ENCODE measurements at regions not wholly inside any gene's neighbourhood (a gene's known extent, or its start where the extent isn't known, plus 50 kb on each side); places are given as distances from the start of the nearest gene placed in this dataset.

DNA sequence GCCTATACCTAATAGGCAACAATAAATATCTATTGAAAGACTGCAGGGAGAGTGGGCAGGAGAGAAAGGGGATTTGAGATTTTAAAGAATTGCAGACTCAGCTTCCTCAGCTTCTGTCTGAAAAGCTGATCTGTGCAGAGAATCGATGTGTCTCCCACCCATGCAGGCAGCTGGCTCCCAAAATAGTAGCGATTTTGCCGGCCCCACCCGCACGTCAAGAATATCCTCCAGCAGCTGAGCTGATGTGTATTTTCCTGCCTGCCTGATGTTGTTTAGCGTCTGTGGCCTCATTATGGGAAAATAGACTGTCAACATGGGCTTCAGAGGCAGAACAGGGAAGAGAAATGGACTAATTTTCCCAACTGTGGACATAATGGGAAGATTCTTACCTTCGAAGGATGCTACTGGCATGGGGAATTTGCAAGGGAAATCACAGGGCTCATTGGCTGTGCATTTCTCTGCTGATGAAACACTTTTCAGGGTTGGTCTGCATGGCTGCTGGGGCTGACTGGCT lies 699.8 kb downstream of the PTPRU start:
- no peak overlapping the region for H3K27ac Mint-ChIP-seq (ENCODE audit: unreplicated experiment)
- no peak overlapping the region for H3K4me3 Mint-ChIP-seq (ENCODE audit: unreplicated experiment)
- H3K27me3 Mint-ChIP-seq (ENCODE audit: low read depth, unreplicated experiment), result peaks cover 17% of the 10 kb centered on the region
- no peak overlapping the region for H2AFZ ChIP-seq (ENCODE audit: low read depth, low read length)
- H3K9me3 Mint-ChIP-seq (ENCODE audit: unreplicated experiment), result peaks cover 4% of the 10 kb centered on the region
- FAIRE-seq, result no peak
- no peaks in the 10 kb centered on the region for H4K20me1 ChIP-seq (ENCODE audit: insufficient read depth, low read length)
- no peaks in the 10 kb centered on the region for H3K36me3 Mint-ChIP-seq (ENCODE audit: low read depth, unreplicated experiment)
- no peak overlapping the region for H3K27ac ChIP-seq (ENCODE audit: low read depth, low read length)
- DNase-seq (ENCODE audit: low read depth), result no peak
- H3K27me3 ChIP-seq (ENCODE audit: insufficient read depth, low read length), result peaks cover 4% of the 10 kb centered on the region
- no peak overlapping the region for H3K9ac ChIP-seq (ENCODE audit: low read length)
- no peak overlapping the region for H3K4me2 ChIP-seq (ENCODE audit: low read length)
- no peak for TF ChIP-seq EZH2 (IDR thresholded peaks at IDR 0.05; ENCODE audit: insufficient read depth, low read length)
- TF ChIP-seq, protein P1, sequence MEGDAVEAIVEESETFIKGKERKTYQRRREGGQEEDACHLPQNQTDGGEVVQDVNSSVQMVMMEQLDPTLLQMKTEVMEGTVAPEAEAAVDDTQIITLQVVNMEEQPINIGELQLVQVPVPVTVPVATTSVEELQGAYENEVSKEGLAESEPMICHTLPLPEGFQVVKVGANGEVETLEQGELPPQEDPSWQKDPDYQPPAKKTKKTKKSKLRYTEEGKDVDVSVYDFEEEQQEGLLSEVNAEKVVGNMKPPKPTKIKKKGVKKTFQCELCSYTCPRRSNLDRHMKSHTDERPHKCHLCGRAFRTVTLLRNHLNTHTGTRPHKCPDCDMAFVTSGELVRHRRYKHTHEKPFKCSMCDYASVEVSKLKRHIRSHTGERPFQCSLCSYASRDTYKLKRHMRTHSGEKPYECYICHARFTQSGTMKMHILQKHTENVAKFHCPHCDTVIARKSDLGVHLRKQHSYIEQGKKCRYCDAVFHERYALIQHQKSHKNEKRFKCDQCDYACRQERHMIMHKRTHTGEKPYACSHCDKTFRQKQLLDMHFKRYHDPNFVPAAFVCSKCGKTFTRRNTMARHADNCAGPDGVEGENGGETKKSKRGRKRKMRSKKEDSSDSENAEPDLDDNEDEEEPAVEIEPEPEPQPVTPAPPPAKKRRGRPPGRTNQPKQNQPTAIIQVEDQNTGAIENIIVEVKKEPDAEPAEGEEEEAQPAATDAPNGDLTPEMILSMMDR (IDR thresholded peaks at IDR 0.05; ENCODE audit: insufficient read depth, low read depth, low read length), result no peak
- no peaks in the 10 kb centered on the region for H3K9me3 ChIP-seq (ENCODE audit: insufficient read depth, low read depth, low read length)
- H3K79me2 ChIP-seq (ENCODE audit: insufficient read depth, low read length), result no peaks in the 10 kb centered on the region
- H3K4me3 ChIP-seq (ENCODE audit: insufficient read depth, low read depth, low read length), result no peak overlapping the region
- H3K4me1 Mint-ChIP-seq (ENCODE audit: low read depth, unreplicated experiment), result peaks cover 9% of the 10 kb centered on the region
- no peaks in the 10 kb centered on the region for H3K36me3 ChIP-seq (ENCODE audit: insufficient read depth, low read length)
- H3K4me1 ChIP-seq (ENCODE audit: insufficient read depth, low read length), result no peaks in the 10 kb centered on the region

GRCh38 chr1:29934255-29934772 lies 698.0 kb downstream of the PTPRU start:
- no peaks in the 10 kb centered on the region for H3K36me3 ChIP-seq (ENCODE audit: insufficient read depth, low read length)
- no peaks in the 10 kb centered on the region for H3K9me3 ChIP-seq (ENCODE audit: insufficient read depth, low read depth, low read length)
- H3K27me3 Mint-ChIP-seq (ENCODE audit: low read depth, unreplicated experiment), result peaks cover 15% of the 10 kb centered on the region
- no peak overlapping the region for H3K4me3 ChIP-seq (ENCODE audit: insufficient read depth, low read depth, low read length)
- no peak for DNase-seq (ENCODE audit: low read depth)
- H3K4me3 Mint-ChIP-seq (ENCODE audit: unreplicated experiment), result no peak overlapping the region
- H2AFZ ChIP-seq (ENCODE audit: low read depth, low read length), result no peak overlapping the region
- no peaks in the 10 kb centered on the region for H4K20me1 ChIP-seq (ENCODE audit: insufficient read depth, low read length)
- H3K4me2 ChIP-seq (ENCODE audit: low read length), result no peak overlapping the region
- TF ChIP-seq EZH2 (IDR thresholded peaks at IDR 0.05; ENCODE audit: insufficient read depth, low read length), result no peak
- TF ChIP-seq, protein P1 (IDR thresholded peaks at IDR 0.05; ENCODE audit: insufficient read depth, low read depth, low read length), result no peak
- no peak overlapping the region for H3K9ac ChIP-seq (ENCODE audit: low read length)
- H3K79me2 ChIP-seq (ENCODE audit: insufficient read depth, low read length), result no peaks in the 10 kb centered on the region
- FAIRE-seq, result no peak
- no peak overlapping the region for H3K27ac ChIP-seq (ENCODE audit: low read depth, low read length)
- peak overlapping the region; percentile 10 for H3K27ac Mint-ChIP-seq (ENCODE audit: unreplicated experiment)
- peaks cover 9% of the 10 kb centered on the region for H3K4me1 Mint-ChIP-seq (ENCODE audit: low read depth, unreplicated experiment)
- no peaks in the 10 kb centered on the region for H3K9me3 Mint-ChIP-seq (ENCODE audit: unreplicated experiment)
- no peaks in the 10 kb centered on the region for H3K4me1 ChIP-seq (ENCODE audit: insufficient read depth, low read length)
- H3K27me3 ChIP-seq (ENCODE audit: insufficient read depth, low read length), result no peaks in the 10 kb centered on the region
- H3K36me3 Mint-ChIP-seq (ENCODE audit: low read depth, unreplicated experiment), result no peaks in the 10 kb centered on the region

- no peaks in the 10 kb centered on the region for H4K20me1 ChIP-seq (ENCODE audit: insufficient read depth, low read length)
- no peaks in the 10 kb centered on the region for H3K79me2 ChIP-seq (ENCODE audit: insufficient read depth, low read length)
- peaks cover 9% of the 10 kb centered on the region for H3K4me1 Mint-ChIP-seq (ENCODE audit: low read depth, unreplicated experiment)
- H3K9ac ChIP-seq (ENCODE audit: low read length), result no peak overlapping the region
- H3K36me3 Mint-ChIP-seq (ENCODE audit: low read depth, unreplicated experiment), result no peaks in the 10 kb centered on the region
- no peak overlapping the region for H3K4me2 ChIP-seq (ENCODE audit: low read length)
- H3K9me3 Mint-ChIP-seq (ENCODE audit: unreplicated experiment), result no peaks in the 10 kb centered on the region
- H3K9me3 ChIP-seq (ENCODE audit: insufficient read depth, low read depth, low read length), result no peaks in the 10 kb centered on the region
- TF ChIP-seq EZH2 (IDR thresholded peaks at IDR 0.05; ENCODE audit: insufficient read depth, low read length), result no peak
- TF ChIP-seq, protein P1 (IDR thresholded peaks at IDR 0.05; ENCODE audit: insufficient read depth, low read depth, low read length), result no peak
- no peaks in the 10 kb centered on the region for H3K36me3 ChIP-seq (ENCODE audit: insufficient read depth, low read length)
- H3K27me3 ChIP-seq (ENCODE audit: insufficient read depth, low read length), result no peaks in the 10 kb centered on the region
- no peak overlapping the region for H3K27ac Mint-ChIP-seq (ENCODE audit: unreplicated experiment)
- H3K27ac ChIP-seq (ENCODE audit: low read depth, low read length), result no peak overlapping the region
- no peak overlapping the region for H3K4me3 Mint-ChIP-seq (ENCODE audit: unreplicated experiment)
- H3K4me1 ChIP-seq (ENCODE audit: insufficient read depth, low read length), result no peaks in the 10 kb centered on the region
- no peak overlapping the region for H2AFZ ChIP-seq (ENCODE audit: low read depth, low read length)
- FAIRE-seq (no peak), DNase-seq (ENCODE audit: low read depth) (no peak)
- no peak overlapping the region for H3K4me3 ChIP-seq (ENCODE audit: insufficient read depth, low read depth, low read length)
- peaks cover 15% of the 10 kb centered on the region for H3K27me3 Mint-ChIP-seq (ENCODE audit: low read depth, unreplicated experiment)
These were observed 696.7 kb downstream of the PTPRU start for GRCh38 chr1:29933067-29933466.
